HG02870 (cell line): ENCODE measurements at regions not wholly inside any gene's neighbourhood (a gene's known extent, or its start where the extent isn't known, plus 50 kb on each side); places are given as distances from the start of the nearest gene placed in this dataset.

ENCODE experiments used
- ATAC-seq: cut with Tn5 transposase; IDR thresholded peaks from one replicate; pipeline ENCODE4 v1.9.1; 2021; ENCODE audit warnings: mild to moderate bottlenecking, moderate library complexity; ENCODE audit not compliant: unreplicated experiment

DNA sequence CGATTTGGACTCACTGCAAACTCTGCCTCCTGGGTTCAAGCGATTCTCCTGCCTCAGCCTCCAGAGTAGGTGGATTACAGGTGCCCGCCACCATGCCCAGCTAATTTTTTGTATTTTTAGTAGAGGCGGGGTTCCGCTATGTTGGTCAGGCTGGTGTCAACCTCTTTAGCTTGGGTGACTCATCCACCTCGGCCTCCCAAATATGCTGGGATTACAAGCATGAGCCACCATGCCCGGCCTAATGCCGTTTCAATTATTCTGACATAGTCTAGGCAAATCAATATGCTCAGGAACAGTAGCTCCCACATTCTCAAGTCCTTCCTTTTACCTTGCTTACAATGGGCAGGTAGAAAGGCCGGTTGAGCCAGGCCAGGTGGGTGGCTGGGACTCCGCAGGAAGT, 82.0 kb upstream of the EEA1 start:
- no peak for ATAC-seq

DNA sequence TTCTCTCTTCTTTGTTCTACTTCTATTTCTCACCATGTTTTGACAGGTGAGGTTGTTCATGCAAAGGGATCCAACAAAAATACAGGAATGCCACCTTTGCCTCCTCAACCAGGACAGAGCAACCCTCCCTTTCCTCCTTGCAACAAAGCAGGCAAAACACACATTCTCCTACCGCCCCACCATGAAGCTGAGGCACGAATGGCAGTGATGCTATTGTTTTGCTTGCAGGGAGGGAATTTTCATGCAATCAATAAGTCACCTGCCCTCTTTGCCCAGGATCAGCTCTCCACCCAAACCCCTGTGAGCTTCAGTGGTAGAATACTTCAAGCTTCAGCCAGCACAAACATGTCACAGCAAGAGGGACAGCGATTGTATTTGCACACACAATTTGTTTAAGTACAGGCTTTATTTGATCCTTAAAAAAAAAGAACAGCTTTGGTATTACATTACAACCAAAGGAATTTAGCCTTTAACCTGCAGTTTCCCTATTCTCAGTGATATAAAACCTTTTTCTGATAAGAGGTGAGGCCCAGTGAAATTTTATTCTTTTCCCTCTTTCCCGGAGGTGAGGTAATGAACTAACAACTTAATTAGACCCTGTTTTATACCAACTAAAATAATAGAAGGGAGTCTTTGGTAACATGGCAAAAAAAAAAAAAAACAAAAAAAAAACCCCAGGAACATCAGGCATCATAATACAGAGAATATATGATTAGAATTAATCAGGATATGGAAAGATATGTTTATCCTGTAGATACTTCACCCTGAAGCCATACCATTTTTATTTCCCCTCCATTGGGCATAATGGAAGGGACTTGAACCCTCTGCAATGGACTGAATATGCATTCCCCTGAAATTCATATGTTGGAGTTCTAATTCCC, 87.0 kb upstream of the EEA1 start:
- no peak for ATAC-seq

DNA sequence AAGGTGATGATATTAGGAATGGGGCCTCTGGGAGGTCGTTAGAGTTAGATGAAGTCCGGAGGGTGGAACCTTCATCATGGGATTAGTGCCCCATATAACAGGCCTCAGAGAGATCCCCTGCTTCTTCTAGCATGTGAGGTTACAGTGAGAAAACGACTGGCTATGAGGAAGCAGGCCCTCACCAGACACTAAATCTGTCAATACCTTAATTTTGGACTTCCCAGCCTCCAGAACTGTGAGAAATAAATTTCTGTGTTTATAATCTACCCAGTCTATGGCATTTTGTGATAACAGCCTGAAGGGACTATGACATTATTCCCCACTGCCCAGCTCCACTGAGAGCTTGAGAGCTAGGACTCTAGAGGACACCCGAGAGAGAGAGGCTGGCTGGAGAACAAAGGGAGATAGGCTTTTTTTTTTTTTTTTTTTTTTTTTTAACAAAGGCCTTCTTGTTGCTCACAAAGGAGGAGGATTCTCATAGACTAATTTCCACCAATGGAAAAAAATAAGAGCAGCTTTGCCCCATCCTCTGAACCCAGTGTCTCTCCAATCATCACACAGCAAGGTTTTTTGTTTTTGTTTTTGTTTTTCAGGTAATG, 87.8 kb upstream of the EEA1 start:
- ATAC-seq = no peak

DNA sequence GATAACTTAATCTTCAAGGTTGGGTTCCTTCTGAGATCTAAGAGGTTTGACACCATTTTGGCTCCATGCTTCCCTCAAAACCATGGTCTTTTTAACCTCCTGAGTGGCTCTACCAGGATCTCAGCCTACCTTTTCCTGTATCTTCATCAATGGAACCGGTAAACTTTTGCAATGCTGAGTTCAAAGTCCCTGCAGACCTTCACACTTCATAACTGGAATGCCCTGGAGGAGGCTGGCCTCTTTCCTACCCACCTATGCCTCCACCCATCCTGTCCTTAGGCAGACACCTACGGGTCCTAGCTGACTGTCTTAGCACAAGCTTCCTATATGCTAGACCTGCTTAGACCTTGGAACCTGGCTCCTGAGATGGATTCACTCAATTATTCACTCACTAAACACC, 89.5 kb upstream of the EEA1 start:
- ATAC-seq = no peak

DNA sequence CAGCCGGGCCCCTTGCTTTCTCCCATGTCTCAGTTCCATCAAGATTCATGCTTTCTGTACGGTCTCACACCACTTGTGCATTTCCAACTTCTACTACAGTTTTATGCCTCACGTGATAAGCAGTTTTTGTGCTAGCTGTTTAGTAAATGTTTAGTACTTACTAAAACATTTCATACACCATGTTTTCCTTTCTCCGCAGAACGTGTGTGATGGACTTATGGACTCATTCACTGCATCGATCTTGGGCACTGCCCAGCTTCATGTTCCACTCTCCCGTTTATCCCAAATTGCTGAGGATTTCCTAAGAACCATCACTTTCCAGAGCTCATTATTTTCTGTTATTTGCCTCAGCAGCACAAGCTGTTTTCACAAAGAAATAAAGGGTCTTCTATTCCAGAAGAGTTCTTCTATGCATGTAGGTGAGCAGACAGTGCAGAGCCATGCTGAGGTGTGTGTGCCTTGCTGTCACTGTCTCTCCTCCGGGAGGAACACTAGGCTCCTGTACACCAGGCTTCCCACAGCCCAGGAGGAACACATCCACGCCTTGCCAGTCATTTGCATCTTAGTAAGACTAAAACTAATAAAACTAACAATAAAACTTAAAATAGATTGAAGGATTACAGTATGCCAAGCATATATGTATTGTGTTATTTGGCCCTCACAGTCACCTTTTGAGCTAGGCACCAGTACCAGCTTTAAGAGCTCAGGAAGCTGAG, 90.3 kb upstream of the EEA1 start:
- ATAC-seq = no peak

- no peak for ATAC-seq
These were observed 91.0 kb upstream of the EEA1 start for GRCh38 chr12:93019975-93020630.

GRCh38 chr12:93020631-93021597, 91.8 kb upstream of the EEA1 start:
- ATAC-seq = no peak

DNA sequence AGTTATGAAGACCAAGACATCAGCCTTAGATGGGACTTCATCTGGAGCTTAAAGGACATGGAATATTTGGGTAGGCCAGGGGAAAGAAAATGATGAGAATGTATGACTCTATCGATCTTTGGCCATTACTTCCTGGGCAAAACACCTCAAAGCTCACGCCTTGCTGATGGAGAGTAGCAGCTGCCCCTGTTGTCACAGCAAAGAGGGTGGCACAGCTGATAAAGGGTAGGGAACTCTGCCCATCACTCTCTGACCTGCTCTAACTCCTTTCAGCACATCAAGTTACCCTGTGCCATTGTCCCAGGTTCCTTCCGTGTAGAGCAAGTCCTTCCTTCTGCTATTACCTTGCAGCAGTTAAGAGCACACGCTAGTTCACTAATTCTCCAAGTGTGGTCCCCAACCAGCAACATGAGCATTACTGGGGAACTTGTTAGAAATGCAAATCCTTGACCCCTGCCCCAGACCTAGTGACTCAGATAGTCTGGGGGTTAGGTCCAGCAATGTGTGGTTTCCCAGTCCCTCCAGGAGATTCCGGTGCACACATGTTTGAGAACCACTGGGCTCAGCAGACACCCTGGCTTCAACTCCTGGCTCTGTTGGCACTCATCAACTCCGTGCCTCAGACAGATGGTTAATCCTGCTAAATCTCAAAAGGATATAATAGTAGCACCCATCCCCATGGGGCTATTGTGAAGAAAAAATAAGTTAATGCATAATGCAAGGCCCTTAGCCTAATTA, 93.7 kb upstream of the EEA1 start:
- no peak for ATAC-seq

DNA sequence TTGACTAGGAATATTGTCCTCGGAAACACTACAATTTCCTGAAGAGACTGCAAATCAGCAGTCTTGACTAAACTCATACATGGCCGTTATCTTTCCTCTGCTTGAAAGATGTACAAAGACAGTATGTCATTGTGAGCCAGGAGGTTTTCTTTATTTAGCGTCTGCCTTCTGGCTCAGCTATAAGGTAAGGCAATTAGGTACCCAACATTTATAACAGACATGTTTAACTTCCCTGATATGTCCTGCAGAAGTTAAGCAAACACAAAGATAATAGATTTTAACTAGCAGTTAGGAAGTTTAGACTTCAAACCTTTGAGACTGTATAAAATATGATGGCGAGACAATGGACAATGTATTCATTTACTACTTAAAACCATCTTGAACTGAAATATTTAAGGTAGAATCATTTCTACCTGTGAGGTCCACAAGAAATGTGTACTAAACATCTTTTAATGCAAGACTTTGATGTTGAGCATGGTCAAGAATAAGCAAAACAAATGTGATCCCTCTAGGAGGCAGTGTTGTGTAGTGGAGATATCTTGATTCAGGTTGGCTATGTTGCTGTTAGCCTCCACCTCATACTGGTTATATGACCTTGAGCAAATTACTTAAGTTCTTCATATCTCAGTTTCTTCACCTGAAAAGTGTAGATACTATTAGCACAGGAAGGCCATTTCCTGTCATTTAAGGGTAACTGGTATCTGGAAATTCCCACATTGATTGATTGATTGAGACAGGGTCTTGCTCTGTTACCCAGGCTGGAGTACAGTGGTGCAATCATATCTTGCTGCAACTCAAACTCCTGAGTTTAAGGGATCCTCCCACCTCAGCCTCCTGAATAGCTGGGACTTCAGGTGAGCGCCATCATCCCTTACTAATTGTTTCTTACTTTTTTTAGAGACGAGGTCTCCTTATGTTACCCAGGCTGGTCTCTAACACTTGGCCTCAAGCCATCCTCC, 96.3 kb upstream of the EEA1 start:
- ATAC-seq = no peak

GRCh38 chr12:93027041-93027440, 97.9 kb upstream of the EEA1 start:
- ATAC-seq = no peak

DNA sequence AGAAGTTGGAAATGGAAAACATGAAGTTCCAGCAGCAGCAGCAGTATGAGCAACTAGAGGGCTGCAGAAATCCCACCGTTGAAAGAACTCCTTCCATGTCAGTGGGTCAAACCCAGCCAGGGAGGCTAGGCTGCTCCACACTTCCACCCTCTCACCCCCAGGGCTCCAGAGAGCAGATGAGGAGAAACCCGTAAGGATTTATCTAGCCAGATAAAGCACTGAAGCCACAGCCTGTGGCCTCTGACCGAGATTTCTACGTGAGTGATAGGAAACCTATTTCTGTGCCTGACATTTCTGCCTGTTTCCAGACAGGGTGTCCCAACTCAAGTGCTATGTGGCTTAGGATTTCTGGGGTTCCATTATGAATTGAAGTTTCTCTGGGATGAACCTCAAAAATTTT, 100.0 kb upstream of the EEA1 start:
- ATAC-seq = no peak

DNA sequence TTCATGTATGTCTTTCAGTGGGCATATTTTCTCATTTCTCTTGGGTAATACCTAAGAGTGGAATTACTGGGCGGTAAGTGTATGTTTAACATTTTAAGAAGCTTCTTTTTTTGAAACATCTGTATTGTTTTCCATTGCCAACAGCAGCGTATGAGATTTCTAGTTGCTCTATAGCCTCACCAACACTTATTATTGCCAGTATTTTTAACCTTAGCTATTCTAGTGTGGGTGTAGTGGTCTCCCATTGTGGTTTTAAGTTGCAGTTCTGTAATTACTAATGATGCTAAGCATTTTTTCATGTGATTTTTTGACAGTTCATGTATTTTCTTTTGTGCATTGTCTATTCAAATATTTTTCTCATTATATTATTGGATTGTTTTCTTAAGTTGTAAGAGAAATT, 101.9 kb upstream of the EEA1 start:
- no peak for ATAC-seq

DNA sequence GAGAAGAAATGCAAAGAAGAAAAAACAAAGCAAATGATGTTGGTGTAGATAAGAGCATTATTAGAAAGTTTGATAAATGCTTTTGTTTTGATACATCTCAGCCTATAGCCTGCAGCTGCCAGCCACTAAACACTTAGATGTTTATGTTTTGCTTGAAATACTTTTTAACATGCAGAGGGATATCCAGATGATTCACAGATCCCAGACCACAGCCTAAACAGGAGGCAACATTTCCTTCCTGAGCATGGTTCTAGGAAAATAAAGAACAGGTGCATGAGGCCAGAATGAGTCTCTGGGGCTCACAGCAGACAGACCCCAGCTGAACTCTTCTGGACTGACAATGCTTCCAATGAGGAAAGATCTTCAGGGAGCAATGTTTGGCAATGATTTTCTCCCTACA, 103.7 kb upstream of the EEA1 start:
- no peak for ATAC-seq

GRCh38 chr12:93033948-93034347, 104.9 kb upstream of the EEA1 start:
- no peak for ATAC-seq

DNA sequence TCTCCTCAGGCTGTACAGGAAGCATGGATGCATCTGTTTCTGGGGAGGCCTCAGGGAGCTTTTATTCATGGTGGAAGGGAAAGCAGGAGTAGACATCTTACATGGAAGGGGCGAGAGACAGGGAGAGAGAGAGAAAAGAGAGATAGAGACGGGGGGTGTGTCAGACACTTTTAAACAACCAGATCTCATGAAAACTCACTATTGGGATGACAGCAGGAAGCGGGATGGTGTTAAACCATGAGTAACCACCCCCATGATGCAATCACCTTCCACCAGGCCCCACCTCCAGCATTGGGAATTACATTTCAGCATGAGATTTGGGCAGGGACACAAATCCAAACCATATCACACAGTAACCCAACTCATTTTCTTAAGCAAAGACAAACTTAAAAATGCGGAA, 110.0 kb upstream of the EEA1 start:
- no peak for ATAC-seq

DNA sequence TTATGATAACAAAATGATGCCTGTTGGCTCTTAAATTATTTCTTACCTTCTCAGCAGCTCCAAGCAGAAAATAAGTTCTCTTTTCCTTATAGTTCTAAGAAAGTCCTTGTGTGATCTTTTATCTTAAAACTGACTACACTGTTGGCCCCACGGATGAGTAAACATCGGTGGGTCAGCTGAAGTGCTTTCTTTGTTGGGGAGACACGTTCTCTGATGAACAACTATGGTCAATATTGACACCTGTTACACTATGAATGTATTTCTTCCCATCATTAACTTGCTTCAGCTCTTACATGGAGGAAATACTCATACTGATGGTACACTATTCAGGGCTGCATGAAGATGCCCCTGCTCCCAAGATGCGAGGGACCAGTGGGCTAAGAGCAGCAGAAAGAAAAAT, 110.8 kb upstream of the EEA1 start:
- no peak for ATAC-seq

DNA sequence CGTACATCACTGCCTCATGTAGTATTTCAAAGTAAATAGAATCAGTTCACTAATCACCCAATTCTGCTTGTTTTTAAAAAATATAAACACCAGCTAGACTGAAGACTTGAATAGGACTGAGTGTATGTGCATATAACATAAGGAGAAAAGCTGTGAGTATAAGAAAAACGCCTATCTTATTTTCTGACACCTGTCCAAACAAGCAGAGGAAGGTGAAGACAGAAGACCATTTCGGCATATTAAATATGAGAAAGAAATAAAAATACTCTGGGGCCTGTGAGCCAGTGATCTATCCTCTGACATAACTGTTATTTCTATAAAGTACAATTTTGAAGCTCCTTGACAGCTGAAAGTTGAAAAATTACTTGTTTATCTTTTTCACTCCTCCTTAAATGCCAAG, 111.3 kb upstream of the EEA1 start:
- ATAC-seq = no peak

GRCh38 chr12:93041416-93041815, 112.3 kb upstream of the EEA1 start:
- no peak for ATAC-seq

DNA sequence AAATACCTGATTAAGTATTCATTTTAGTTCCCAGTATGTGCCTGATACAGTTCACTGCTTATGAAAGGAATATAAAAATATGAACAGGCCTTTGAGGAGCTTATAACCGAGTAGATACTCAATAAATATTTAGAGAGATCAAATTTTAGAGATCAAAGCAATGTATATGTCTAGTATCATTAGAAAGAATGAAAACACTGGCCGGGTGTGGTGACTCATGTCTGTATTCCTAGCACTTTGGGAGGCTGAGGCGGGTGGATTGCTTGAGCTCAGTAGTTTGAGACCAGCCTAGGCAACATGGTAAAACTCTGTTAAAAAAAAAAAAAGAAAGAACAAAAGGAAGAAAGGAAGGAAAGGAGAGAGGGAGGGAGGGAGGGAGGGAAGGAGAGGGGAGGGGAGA, 113.2 kb upstream of the EEA1 start:
- ATAC-seq = no peak
